ENCODE measurements at regions not wholly inside any gene's neighbourhood (a gene's known extent, or its start where the extent isn't known, plus 50 kb on each side); places are given as distances from the start of the nearest gene placed in this dataset.

GRCh38 chr5:168023191-168023590 lies 268.3 kb upstream of the WWC1 start:
- no peaks in the 10 kb centered on the region for H3K9me3 ChIP-seq (ENCODE audit: control insufficient read depth in 4 of 4, low read length in 3 of 4)
- WGBS, result 75% methylated on average over 15 of the region's 15 CpGs
- no peak for DNase-seq (ENCODE audit: low spot score)
- no peak overlapping the region for H3K4me3 ChIP-seq (ENCODE audit: low read depth in 1 of 3, low read length in 3 of 3)
- H3K4me1 ChIP-seq (ENCODE audit: control insufficient read depth in 4 of 4, insufficient read depth in 4 of 4, low read length in 3 of 4), result no peaks in the 10 kb centered on the region
- H3K27me3 ChIP-seq (ENCODE audit: control insufficient read depth in 4 of 4, insufficient read depth in 4 of 4, low read length in 3 of 4), result no peaks in the 10 kb centered on the region
- no peaks in the 10 kb centered on the region for H3K36me3 ChIP-seq (ENCODE audit: control insufficient read depth in 4 of 4, insufficient read depth in 3 of 4, low read depth in 1 of 4, low read length in 3 of 4)
- no peak overlapping the region for H3K27ac ChIP-seq (ENCODE audit: low read depth in 1 of 2, low read length in 2 of 2)
- TF ChIP-seq, protein P1, sequence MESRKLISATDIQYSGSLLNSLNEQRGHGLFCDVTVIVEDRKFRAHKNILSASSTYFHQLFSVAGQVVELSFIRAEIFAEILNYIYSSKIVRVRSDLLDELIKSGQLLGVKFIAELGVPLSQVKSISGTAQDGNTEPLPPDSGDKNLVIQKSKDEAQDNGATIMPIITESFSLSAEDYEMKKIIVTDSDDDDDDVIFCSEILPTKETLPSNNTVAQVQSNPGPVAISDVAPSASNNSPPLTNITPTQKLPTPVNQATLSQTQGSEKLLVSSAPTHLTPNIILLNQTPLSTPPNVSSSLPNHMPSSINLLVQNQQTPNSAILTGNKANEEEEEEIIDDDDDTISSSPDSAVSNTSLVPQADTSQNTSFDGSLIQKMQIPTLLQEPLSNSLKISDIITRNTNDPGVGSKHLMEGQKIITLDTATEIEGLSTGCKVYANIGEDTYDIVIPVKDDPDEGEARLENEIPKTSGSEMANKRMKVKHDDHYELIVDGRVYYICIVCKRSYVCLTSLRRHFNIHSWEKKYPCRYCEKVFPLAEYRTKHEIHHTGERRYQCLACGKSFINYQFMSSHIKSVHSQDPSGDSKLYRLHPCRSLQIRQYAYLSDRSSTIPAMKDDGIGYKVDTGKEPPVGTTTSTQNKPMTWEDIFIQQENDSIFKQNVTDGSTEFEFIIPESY (IDR thresholded peaks at IDR 0.05), result no peak
- TF ChIP-seq RAD21 (IDR thresholded peaks at IDR 0.05) (no peak), FOXA2 (IDR thresholded peaks at IDR 0.05) (no peak), SP1 (IDR thresholded peaks at IDR 0.05) (no peak), MAX (IDR thresholded peaks at IDR 0.05) (no peak), YY1 (IDR thresholded peaks at IDR 0.05) (no peak)
- no peak overlapping the region for H3K9ac ChIP-seq (ENCODE audit: low read depth in 1 of 2, low read length in 2 of 2)

DNA sequence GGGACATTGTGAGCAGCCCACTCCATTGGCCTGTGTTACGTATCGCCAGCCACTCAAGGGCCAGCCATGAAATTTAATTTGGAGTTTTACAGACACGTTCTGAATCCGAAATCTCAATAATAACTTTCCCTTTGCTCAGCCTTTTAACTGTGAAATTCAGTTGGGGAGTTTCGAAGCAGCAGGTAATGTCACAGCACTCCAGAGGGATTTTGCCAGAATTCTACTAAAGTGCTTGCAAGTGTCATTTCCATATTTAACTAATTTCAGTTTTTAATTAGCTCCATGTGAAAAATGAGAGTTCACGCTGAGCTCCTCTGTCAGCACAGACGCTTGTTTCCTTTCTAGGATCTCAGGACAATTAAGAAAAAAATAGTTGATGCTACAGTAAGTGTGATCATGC lies 267.1 kb upstream of the WWC1 start:
- TF ChIP-seq EGR1 (IDR thresholded peaks at IDR 0.05; ENCODE audit: low read depth in 2 of 2), result no peak
- TF ChIP-seq YY1 (IDR thresholded peaks at IDR 0.05), result no peak
- TF ChIP-seq MAX (IDR thresholded peaks at IDR 0.05), result no peak
- TF ChIP-seq FOXA2 (IDR thresholded peaks at IDR 0.05), result no peak
- TF ChIP-seq RAD21 (IDR thresholded peaks at IDR 0.05), result no peak
- TF ChIP-seq HNF4G (IDR thresholded peaks at IDR 0.05), result no peak
- TF ChIP-seq JUND (IDR thresholded peaks at IDR 0.05), result no peak
- no peak for TF ChIP-seq RXRA (IDR thresholded peaks at IDR 0.05)
- TF ChIP-seq, protein P1 (IDR thresholded peaks at IDR 0.05), result no peak
- TF ChIP-seq GABPA (IDR thresholded peaks at IDR 0.05 in 1 of 2, conservative IDR thresholded peaks at IDR 0.05 in 1 of 2), result no peak
- no peak for TF ChIP-seq FOXA1 (IDR thresholded peaks at IDR 0.05)
- TF ChIP-seq CTCF (IDR thresholded peaks at IDR 0.05; ENCODE audit: low read depth, low read length, missing input control), result no peak
- TF ChIP-seq NR2F2 (IDR thresholded peaks at IDR 0.05), result no peak
- TF ChIP-seq, protein P2, sequence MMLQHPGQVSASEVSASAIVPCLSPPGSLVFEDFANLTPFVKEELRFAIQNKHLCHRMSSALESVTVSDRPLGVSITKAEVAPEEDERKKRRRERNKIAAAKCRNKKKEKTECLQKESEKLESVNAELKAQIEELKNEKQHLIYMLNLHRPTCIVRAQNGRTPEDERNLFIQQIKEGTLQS (IDR thresholded peaks at IDR 0.05), result no peak
- TF ChIP-seq HNF4A (conservative IDR thresholded peaks at IDR 0.05), result no peak
- WGBS, result 89% methylated on average over 7 of the region's 7 CpGs

More for the DNA sequence above, 267.1 kb upstream of the WWC1 start:
- no peaks in the 10 kb centered on the region for H3K4me1 ChIP-seq (ENCODE audit: control insufficient read depth in 4 of 4, insufficient read depth in 4 of 4, low read length in 3 of 4)
- no peaks in the 10 kb centered on the region for H3K36me3 ChIP-seq (ENCODE audit: control insufficient read depth in 4 of 4, insufficient read depth in 3 of 4, low read depth in 1 of 4, low read length in 3 of 4)
- no peak overlapping the region for H3K4me3 ChIP-seq (ENCODE audit: low read depth in 1 of 3, low read length in 3 of 3)
- DNase-seq (ENCODE audit: low spot score), result no peak
- H3K27me3 ChIP-seq (ENCODE audit: control insufficient read depth in 4 of 4, insufficient read depth in 4 of 4, low read length in 3 of 4), result no peaks in the 10 kb centered on the region
- H3K9me3 ChIP-seq (ENCODE audit: control insufficient read depth in 4 of 4, low read length in 3 of 4), result no peaks in the 10 kb centered on the region
- H3K27ac ChIP-seq (ENCODE audit: low read depth in 1 of 2, low read length in 2 of 2), result no peak overlapping the region
- no peak overlapping the region for H3K9ac ChIP-seq (ENCODE audit: low read depth in 1 of 2, low read length in 2 of 2)

All from liver (tissue), 8 donors.